ENCODE measurements at regions not wholly inside any gene's neighbourhood (a gene's known extent, or its start where the extent isn't known, plus 50 kb on each side); places are given as distances from the start of the nearest gene placed in this dataset.

DNA sequence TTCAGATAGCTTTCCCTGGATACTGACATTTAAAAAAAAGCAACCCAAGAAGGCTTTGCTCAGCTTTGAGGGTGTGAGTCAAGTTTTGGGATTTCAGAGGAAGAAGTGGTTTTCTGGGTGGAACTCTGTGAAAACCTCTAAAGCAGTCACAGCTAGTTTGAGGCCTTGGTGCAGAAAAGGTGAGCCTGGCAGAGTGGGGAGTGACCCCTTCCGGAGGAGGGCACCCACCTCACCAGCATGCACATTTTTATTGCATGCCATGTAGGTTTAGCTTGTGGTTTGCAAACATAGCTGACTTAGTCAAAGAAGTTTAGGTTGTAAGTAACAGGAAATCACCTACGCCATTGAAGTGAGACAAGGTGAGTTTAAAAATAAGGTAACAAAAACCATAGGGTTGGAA, 146.8 kb upstream of the PMEPA1 start:
- Mint-ChIP-seq H3K36me3 (ENCODE audit: unreplicated experiment) (no peaks in the 10 kb centered on the region), H3K9me3 (ENCODE audit: unreplicated experiment) (no peaks in the 10 kb centered on the region), H3K27ac (ENCODE audit: unreplicated experiment) (no peak overlapping the region), H3K4me3 (ENCODE audit: unreplicated experiment) (no peak overlapping the region), H3K4me1 (ENCODE audit: low read depth, unreplicated experiment) (no peaks in the 10 kb centered on the region), H3K27me3 (ENCODE audit: unreplicated experiment) (no peaks in the 10 kb centered on the region)
- no peak for DNase-seq
- TF ChIP-seq CTCF (IDR thresholded peaks at IDR 0.05; ENCODE audit: partially characterized antibody, unreplicated experiment): no peak

DNA sequence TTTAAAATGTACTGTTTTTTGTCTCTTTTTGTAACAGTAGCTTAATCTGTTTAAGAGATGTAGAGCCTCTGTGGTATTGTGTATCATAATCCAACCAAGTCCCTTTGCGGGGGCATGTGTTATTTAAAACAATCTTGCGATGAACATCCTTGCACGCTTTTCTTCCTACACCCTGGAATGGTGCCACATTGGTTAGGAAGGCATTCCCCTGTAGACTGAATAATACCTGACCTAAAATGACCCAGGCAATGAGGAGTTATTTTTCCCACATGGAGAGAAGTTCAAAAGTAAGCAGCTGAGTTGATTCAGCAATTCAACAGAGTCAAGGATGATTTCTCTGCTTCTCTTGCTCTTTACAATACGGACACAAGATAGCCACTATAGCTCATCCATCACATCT, 142.0 kb upstream of the PMEPA1 start:
- Mint-ChIP-seq H3K9me3 (ENCODE audit: unreplicated experiment) (no peaks in the 10 kb centered on the region), H3K27me3 (ENCODE audit: unreplicated experiment) (peaks cover 3% of the 10 kb centered on the region), H3K4me1 (ENCODE audit: low read depth, unreplicated experiment) (no peaks in the 10 kb centered on the region), H3K27ac (ENCODE audit: unreplicated experiment) (no peak overlapping the region), H3K36me3 (ENCODE audit: unreplicated experiment) (no peaks in the 10 kb centered on the region), H3K4me3 (ENCODE audit: unreplicated experiment) (no peak overlapping the region)
- no peak for TF ChIP-seq CTCF (IDR thresholded peaks at IDR 0.05; ENCODE audit: partially characterized antibody, unreplicated experiment)
- no peak for DNase-seq

- Mint-ChIP-seq H3K9me3 (ENCODE audit: unreplicated experiment) (no peaks in the 10 kb centered on the region), H3K27ac (ENCODE audit: unreplicated experiment) (no peak overlapping the region), H3K36me3 (ENCODE audit: unreplicated experiment) (no peaks in the 10 kb centered on the region), H3K4me3 (ENCODE audit: unreplicated experiment) (no peak overlapping the region), H3K27me3 (ENCODE audit: unreplicated experiment) (peaks cover 3% of the 10 kb centered on the region), H3K4me1 (ENCODE audit: low read depth, unreplicated experiment) (no peaks in the 10 kb centered on the region)
- DNase-seq: no peak
- TF ChIP-seq CTCF (IDR thresholded peaks at IDR 0.05; ENCODE audit: partially characterized antibody, unreplicated experiment): no peak
These were observed 141.3 kb upstream of the PMEPA1 start for GRCh38 chr20:57851025-57851682.

GRCh38 chr20:57849521-57850215, 139.9 kb upstream of the PMEPA1 start:
- DNase-seq: no peak
- Mint-ChIP-seq H3K9me3 (ENCODE audit: unreplicated experiment) (no peaks in the 10 kb centered on the region), H3K27me3 (ENCODE audit: unreplicated experiment) (peaks cover 3% of the 10 kb centered on the region), H3K36me3 (ENCODE audit: unreplicated experiment) (no peaks in the 10 kb centered on the region), H3K27ac (ENCODE audit: unreplicated experiment) (no peak overlapping the region), H3K4me1 (ENCODE audit: low read depth, unreplicated experiment) (no peaks in the 10 kb centered on the region), H3K4me3 (ENCODE audit: unreplicated experiment) (no peak overlapping the region)
- TF ChIP-seq CTCF (IDR thresholded peaks at IDR 0.05; ENCODE audit: partially characterized antibody, unreplicated experiment): no peak

DNA sequence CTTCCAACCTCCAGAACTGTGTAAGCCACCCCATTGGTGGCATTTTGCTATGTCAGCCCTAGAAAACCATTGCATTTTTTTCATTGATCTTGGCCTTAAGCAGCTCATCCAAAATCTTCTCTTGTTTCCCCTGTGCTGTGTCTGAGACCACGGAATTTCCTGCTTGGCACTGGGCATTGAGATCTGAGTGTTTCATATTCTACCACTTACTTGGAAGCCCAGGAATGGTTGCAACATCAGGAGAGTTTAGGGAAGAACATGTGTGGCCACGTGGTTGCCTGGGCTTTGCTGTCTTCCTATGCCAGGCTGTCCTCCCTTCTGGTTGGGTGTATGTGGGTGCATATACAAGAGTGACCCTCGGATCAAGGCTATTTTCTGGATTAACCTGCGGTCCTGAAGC, 139.3 kb upstream of the PMEPA1 start:
- H3K27me3 Mint-ChIP-seq (ENCODE audit: unreplicated experiment): peaks cover 7% of the 10 kb centered on the region
- no peaks in the 10 kb centered on the region for H3K36me3 Mint-ChIP-seq (ENCODE audit: unreplicated experiment)
- TF ChIP-seq CTCF (IDR thresholded peaks at IDR 0.05; ENCODE audit: partially characterized antibody, unreplicated experiment): no peak
- H3K4me1 Mint-ChIP-seq (ENCODE audit: low read depth, unreplicated experiment): no peaks in the 10 kb centered on the region
- H3K9me3 Mint-ChIP-seq (ENCODE audit: unreplicated experiment): no peaks in the 10 kb centered on the region
- no peak overlapping the region for H3K4me3 Mint-ChIP-seq (ENCODE audit: unreplicated experiment)
- H3K27ac Mint-ChIP-seq (ENCODE audit: unreplicated experiment): no peak overlapping the region
- DNase-seq: no peak

Data from glutamatergic neuron (in vitro differentiated cells).